GM10266 (cell line): ENCODE measurements at regions not wholly inside any gene's neighbourhood (a gene's known extent, or its start where the extent isn't known, plus 50 kb on each side); places are given as distances from the start of the nearest gene placed in this dataset.

Experiments used
- DNase-seq: peaks from one replicate; pipeline ENCODE4 v3.0.0; 2012; ENCODE audit errors: extremely low spot score
- TF ChIP-seq, protein P1 (sequence below): IDR thresholded peaks from 2 replicates; pipeline ENCODE4 v1.5.1; 2012; ENCODE audit warnings: mild to moderate bottlenecking, low read depth; ENCODE audit not compliant: control insufficient read depth, insufficient read depth; ENCODE audit errors: missing control alignments

DNA sequence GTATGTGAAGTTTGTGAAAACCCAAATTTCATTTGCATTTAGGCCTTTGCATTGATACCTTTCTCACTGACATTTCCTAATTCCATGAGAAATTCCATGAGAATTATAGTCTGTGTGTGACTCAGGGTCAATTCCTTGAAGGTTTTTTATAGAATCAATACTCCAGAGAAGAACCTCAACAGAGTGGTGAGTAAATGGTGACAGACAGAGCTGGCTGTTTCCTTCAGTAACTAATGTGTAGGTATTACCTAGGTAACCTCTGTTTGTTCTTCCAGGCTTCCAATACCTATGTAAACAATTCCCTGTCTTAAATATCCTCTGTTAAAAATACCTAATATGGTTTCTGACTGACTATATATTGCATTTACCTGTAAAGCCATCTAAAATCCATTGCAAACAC is 117.0 kb downstream of the TTC8 start:
- TF ChIP-seq, protein P1, sequence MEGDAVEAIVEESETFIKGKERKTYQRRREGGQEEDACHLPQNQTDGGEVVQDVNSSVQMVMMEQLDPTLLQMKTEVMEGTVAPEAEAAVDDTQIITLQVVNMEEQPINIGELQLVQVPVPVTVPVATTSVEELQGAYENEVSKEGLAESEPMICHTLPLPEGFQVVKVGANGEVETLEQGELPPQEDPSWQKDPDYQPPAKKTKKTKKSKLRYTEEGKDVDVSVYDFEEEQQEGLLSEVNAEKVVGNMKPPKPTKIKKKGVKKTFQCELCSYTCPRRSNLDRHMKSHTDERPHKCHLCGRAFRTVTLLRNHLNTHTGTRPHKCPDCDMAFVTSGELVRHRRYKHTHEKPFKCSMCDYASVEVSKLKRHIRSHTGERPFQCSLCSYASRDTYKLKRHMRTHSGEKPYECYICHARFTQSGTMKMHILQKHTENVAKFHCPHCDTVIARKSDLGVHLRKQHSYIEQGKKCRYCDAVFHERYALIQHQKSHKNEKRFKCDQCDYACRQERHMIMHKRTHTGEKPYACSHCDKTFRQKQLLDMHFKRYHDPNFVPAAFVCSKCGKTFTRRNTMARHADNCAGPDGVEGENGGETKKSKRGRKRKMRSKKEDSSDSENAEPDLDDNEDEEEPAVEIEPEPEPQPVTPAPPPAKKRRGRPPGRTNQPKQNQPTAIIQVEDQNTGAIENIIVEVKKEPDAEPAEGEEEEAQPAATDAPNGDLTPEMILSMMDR, result no peak
- no peak for DNase-seq

DNA sequence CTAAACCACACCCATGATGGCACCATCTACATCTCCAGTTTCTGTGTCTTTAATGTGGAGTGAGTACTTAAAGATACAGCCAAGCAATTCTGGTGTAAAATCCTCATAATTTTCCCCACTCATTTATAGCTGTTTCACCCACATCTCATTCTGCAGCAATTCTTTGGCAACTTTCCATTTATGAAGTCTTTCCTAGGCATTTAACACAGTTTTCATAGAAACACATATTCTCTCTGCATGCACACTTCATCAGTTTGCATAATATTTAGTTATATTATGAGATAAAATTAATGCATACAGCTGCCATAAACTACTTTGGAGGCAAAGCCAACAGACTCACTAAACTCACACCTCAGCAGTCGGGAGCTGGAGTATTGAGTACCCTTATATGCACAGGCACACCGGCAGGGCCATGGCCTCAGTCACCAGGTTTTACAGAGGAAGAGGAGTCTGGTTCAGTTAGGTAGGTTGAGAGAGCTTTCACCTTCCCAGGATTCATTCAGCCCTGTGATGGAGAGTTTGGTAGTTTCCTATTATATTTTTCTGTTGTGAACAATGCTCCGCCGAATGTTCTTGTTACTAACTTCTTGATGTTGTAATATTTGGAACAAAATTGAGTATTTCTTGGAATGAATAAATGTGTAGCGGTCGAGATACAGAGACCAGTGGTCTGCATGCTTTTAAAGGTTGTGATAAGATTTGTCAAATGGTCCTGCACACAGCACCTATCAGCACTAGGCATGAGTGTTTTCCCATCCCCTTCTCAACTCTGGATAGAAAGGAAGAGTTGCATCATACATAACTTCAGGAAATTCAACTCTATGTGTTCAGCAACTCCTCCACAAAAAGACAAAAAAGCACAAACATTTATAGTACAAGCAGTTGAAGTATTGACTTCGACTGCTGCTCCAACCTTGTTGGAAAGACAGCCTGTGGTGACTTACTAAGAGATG is 123.5 kb downstream of the TTC8 start:
- DNase-seq, result no peak
- TF ChIP-seq, protein P1, result no peak

DNA sequence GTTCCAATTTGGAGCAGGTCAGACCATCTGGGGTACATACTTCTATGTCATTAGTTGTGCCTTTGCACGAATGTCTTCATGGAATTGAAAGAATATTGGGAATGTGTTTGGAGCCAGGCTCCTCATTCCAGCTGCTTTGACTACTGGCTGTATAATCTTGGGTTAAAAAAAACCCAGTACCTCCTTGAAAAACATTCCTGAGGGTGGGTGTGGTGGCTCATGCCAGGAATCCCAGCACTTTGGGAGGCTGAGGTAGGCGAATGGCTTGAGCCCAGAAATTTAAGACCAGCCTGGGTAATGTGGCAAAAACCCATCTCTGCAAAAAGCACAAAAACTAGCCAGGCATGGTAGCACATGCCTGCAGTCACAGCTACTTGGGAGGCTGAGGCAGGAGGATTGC is 125.6 kb downstream of the TTC8 start:
- TF ChIP-seq, protein P1, result no peak

DNA sequence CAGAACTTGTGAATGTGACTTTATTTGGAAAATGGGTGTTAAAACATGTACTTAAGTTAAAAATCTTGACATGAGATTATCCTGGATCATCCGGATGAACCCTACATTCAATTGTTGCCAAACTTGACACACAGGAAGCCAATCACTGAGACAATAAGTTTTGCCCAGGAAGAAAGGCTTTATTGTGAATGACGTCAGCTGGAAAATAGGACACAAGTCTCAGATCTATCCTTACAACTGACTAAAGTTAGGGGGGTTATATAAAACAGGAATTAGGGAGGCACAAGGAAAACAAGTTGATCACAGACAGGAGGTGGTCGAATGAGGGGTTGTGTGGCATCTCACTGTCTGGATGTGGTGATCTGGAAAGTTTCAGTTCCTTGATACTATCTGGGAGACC is 126.9 kb downstream of the TTC8 start:
- TF ChIP-seq, protein P1, result no peak
- DNase-seq, result no peak

More for the DNA sequence above, 125.6 kb downstream of the TTC8 start:
- no peak for DNase-seq

DNA sequence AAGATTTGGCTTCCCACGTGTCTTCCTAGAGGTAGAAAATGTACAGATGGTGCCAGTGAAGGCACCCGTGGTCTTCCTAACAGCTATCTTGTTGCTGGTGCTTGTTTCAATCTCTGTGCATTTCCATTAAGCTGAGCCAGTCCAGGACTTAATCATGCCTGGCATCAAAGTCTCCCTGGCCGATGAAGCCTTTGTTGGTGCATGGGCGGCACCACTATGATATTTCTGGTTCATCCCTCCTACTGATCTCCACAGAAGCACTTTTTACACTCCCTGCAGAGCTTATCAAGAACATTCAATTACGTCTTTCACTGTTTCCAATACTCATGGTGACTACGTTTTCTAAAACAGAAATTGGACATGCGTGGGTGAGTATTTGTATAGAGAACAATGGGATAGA is 128.4 kb downstream of the TTC8 start:
- TF ChIP-seq, protein P1, result no peak
- DNase-seq, result no peak

DNA sequence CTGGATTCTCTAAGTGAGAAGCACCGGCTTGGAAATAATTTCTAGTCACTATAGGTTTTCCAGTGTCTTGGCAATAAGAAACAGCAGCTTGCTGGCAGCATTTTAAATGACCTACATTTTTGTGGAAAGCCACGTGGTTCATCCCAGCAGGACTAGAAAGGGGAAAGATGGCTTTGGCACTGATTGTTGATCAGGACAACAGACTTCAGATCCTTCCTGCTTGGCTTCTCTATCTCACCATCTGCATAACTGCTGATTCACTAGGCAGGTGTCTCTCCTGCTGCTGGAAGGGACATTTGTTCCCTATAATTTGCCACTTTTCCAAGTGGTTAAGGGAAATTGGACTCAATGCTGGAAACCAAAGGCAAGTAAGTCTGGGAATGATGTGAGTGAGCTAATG is 131.0 kb downstream of the TTC8 start:
- TF ChIP-seq, protein P1, result no peak
- DNase-seq, result no peak

DNA sequence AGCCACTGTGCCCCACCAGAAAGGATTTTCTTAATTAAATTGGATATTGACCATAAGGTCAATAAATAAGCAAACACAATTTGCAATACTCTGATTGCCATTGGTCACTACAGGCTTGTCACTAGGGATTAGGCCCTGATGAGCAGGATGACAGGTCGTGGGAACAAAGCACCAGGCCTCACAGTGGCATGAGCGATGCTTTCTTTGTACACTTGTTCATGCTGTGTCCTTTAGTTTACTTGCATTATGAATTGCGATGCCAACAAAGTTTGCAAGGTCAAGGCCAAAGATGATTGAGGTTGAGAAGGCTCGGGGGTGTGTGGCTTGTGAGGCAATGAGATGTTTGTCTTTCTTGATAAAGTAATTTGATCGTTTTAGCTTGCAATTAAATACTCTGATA is 136.0 kb downstream of the TTC8 start:
- TF ChIP-seq, protein P1, result no peak
- DNase-seq, result no peak
